PC-3 (cell line): ENCODE measurements at regions not wholly inside any gene's neighbourhood (a gene's known extent, or its start where the extent isn't known, plus 50 kb on each side); places are given as distances from the start of the nearest gene placed in this dataset.

Experiments used
- CTCF ChIP-seq: fragments of 300-600 bp; sonication (generic); conservative IDR thresholded peaks from 2 replicates; pipeline ENCODE4 v1.5.1; 2017; ENCODE audit warnings: antibody characterized with exemption, low read depth, mild to moderate bottlenecking, low read length
- EZH2 ChIP-seq: fragments of 300-600 bp; sonication (generic); IDR thresholded peaks from one replicate; pipeline ENCODE4 v1.6.1; 2017; ENCODE audit warnings: antibody characterized with exemption, mild to moderate bottlenecking, low read length; ENCODE audit not compliant: unreplicated experiment

GRCh38 chr2:106720026-106720425, 165.9 kb downstream of the ST6GAL2 start:
- TF ChIP-seq EZH2 (no peak), CTCF (no peak)
